ENCODE measurements at regions not wholly inside any gene's neighbourhood (a gene's known extent, or its start where the extent isn't known, plus 50 kb on each side); places are given as distances from the start of the nearest gene placed in this dataset.

- TF ChIP-seq CTCF (IDR thresholded peaks at IDR 0.05; ENCODE audit: low read depth, low read length, poor library complexity, severe bottlenecking), result no peak
- no peak for TF ChIP-seq EZH2phosphoT487 (IDR thresholded peaks at IDR 0.05; ENCODE audit: borderline replicate concordance, low read length)
Observed at GRCh38 chr3:177257006-177257405, 59.7 kb upstream of the TBL1XR1 start.
